T47D (cell line): ENCODE measurements at regions not wholly inside any gene's neighbourhood (a gene's known extent, or its start where the extent isn't known, plus 50 kb on each side); places are given as distances from the start of the nearest gene placed in this dataset.

Source experiments
- DNase-seq, 2 experiments: peaks; one replicate each; pipeline versions ENCODE4 v3.0.0 to v3.0.0-alpha.2; 2011 to 2012; ENCODE audit warnings: low read depth in 1 of 2, low spot score in 1 of 2
- JUND ChIP-seq: IDR thresholded peaks from 2 replicates; pipeline ENCODE4 v1.6.1; 2012; ENCODE audit warnings: low read depth
- in situ Hi-C: cut with HindIII; loops from 2 replicates; pipeline ENCODE4 v1.10.0; 2016; ENCODE audit warnings: low sequenced_read_pairs, low pct_unique_long_range_greater_than_20kb

GRCh38 chr16:64657316-64658011, 464.4 kb downstream of the CDH11 start:
- DNase-seq = no peak
- in situ Hi-C loops = no loop called here
- TF ChIP-seq JUND = no peak

- TF ChIP-seq JUND = no peak
- in situ Hi-C loops = no loop called here
- no peak for DNase-seq
Observed at GRCh38 chr16:64656471-64656870, 465.4 kb downstream of the CDH11 start.

- TF ChIP-seq JUND = no peak
- in situ Hi-C loops = no loop called here
- DNase-seq = no peak
Observed at GRCh38 chr16:64654178-64654577, 467.7 kb downstream of the CDH11 start.

- no peak for DNase-seq
- in situ Hi-C loops = no loop called here
- TF ChIP-seq JUND = no peak
Observed at GRCh38 chr16:64648282-64648681, 473.6 kb downstream of the CDH11 start.

- no peak for TF ChIP-seq JUND
- DNase-seq = no peak
- in situ Hi-C loops = no loop called here
Observed at GRCh38 chr16:64641343-64641742, 480.5 kb downstream of the CDH11 start.

- DNase-seq = no peak
- in situ Hi-C loops = no loop called here
- TF ChIP-seq JUND = no peak
Observed at GRCh38 chr16:64638766-64639165, 483.1 kb downstream of the CDH11 start.

GRCh38 chr16:64629622-64630021, 492.2 kb downstream of the CDH11 start:
- DNase-seq = no peak
- TF ChIP-seq JUND = no peak
- in situ Hi-C loops = no loop called here

GRCh38 chr16:64627781-64628180, 494.1 kb downstream of the CDH11 start:
- DNase-seq = no peak
- TF ChIP-seq JUND = no peak
- in situ Hi-C loops = no loop called here

- no peak for DNase-seq
- TF ChIP-seq JUND = no peak
- in situ Hi-C loops = no loop called here
Observed at GRCh38 chr16:64627288-64627687, 494.6 kb downstream of the CDH11 start.

GRCh38 chr16:64626776-64627175, 495.1 kb downstream of the CDH11 start:
- TF ChIP-seq JUND = no peak
- in situ Hi-C loops = no loop called here
- DNase-seq = no peak

- in situ Hi-C loops = no loop called here
Observed at GRCh38 chr16:64621616-64622015, 500.2 kb downstream of the CDH11 start.

GRCh38 chr16:64617836-64618476, 503.9 kb downstream of the CDH11 start:
- in situ Hi-C loops = no loop called here
- no peak for DNase-seq
- TF ChIP-seq JUND = no peak

More at GRCh38 chr16:64621616-64622015, 500.2 kb downstream of the CDH11 start:
- TF ChIP-seq JUND = no peak
- DNase-seq = no peak

- in situ Hi-C loops = no loop called here
Observed at GRCh38 chr16:64615630-64616280, 506.1 kb downstream of the CDH11 start.

More at GRCh38 chr16:64615630-64616280, 506.1 kb downstream of the CDH11 start:
- no peak for TF ChIP-seq JUND
- DNase-seq = no peak
